ENCODE measurements at regions not wholly inside any gene's neighbourhood (a gene's known extent, or its start where the extent isn't known, plus 50 kb on each side); places are given as distances from the start of the nearest gene placed in this dataset.

DNA sequence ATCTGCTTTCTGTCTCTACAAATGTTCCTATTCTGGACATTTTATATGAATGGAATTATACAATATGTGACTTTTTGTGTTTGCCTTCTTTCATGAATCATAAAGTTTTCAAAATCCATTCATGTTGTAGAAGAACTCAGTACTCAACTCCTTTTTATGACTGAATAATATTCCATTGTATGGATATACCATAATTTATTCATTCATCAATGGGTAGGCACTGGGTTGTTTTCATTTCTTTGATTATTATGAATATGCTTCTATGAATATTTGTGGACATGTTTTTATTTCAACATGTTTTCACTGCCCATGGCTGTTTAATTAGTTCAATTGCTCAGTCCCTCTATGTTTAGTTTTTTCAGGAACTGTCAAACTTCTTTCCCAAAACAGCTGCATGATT, 76.5 kb upstream of the GTSF1L start:
- DNase-seq (ENCODE audit: low read depth), result no peak

DNA sequence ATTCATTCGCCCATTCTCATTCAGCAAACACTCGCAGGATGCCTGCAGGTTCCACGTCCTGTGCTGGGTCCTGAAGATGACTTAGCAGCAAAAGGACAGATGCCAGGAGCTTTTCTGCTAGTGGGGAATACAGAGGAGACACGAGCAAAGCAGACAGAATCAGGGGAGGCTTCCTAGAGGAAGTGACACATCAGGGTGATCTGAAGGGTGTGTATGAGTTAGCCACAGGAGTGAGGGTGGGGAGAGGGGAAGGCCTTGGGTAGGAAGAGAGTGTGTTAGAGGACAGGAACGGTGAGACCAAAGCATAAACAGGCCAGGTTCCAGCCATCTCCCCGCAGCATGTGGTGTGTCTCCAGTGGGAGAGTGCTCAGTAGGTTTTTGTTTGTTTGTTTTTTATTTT, 73.4 kb upstream of the GTSF1L start:
- DNase-seq (ENCODE audit: low read depth), result no peak

DNA sequence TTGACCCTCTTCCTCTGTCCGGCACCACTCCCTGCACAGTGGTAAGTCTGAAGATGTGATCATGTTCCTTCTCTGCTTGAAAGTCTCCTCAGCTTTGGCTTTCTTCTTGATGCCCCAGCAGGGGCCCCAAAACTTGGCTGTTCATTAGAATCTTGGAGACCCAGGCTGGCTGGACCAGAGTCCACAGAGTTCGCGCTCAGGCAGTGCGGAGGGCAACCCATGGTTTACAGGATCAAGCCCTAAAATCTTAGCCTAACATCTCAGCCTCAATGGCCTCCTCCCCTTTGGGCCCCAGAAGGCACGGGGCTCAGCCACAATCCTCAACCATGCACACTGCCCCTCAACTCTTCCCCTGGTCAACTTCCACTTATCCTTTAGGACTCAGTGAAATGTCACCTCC, 72.9 kb upstream of the GTSF1L start:
- no peak for DNase-seq (ENCODE audit: low read depth)

DNA sequence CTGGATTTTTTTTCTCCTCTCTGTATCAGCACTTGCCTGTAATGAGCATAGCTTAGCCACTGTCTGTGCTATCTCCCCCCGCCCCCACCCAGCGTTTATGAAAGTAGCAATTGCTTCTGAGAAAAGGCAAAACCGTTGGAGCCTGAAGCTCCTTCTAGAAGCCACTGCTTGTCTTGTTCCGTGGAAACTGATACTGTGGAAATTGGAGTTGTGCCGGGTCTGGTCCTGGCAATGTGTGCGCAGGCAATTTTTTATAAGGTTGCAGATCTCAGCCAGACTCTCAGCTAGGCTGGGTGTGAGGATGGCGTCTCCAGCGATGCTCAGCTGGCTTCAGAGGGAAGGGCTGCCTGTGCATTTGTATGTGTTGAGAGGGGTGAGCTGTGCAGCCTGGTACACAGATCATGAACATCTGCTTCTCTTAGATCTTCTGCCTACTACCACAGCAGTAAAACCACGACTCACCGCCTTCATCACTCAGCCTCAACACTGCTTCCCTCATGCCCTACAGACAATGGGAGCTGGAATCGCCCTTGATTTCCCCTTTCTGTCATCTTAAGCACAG, 72.4 kb upstream of the GTSF1L start:
- no peak for DNase-seq (ENCODE audit: low read depth)

DNA sequence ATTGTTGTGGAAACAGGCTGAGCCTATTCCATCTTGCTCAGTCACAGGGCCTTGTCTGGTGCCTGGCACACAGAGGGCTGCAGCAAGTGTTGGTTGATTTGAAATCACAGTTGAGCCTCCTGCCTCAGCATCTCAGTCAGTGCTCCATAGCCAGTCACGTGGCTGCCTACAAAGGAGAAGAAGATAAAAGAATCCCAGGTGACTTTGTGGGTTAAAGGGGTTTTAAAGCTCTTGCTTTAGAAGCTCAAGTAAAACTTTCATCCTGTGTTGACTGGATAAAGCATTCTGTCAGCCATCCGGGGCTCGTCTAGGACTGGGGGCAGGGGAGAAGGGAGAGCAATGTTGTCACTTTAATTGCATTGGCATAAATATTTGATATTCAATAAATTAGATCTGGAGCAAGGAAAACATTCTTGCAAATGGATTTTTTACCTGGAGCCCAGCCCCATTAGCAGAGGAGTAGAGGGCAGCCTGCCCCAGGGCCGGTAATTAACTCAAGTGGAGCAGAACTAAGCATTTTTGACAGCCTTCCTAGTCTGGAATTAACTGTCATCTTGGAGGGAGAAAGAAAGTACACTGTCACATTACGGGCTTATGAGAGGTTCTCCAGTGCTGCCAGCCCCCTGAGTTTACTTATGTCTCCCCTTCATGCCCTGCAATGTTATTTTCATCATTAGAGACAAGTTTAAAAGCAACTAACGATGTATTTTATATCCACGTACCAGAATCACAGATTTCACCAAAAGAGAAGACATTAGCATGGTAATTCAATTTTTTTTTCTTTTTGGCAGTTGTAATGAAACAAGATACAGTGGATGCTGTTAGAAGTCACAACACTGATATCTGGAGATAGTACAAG, 71.7 kb upstream of the GTSF1L start:
- no peak for DNase-seq (ENCODE audit: low read depth)

DNA sequence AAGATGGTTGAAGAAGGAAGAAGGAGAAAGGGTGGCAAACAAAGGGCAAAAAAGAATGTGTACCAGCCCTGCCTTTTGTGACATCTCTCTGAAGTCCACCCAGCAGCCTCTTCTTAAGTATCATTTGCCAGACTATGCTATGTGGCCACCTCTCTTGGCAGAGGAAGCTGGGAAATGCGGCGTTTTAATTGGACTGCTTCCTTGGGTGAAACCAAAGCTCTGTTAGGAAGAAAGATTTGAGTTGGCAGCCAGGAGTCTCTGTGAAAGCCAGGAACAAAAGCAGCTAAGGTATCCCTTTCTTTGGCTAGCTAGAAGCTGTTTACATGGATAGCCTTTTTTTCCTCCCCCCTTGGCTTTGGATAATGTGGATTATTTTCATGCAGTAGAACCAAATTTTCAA, 67.5 kb upstream of the GTSF1L start:
- DNase-seq (ENCODE audit: low read depth), result no peak

DNA sequence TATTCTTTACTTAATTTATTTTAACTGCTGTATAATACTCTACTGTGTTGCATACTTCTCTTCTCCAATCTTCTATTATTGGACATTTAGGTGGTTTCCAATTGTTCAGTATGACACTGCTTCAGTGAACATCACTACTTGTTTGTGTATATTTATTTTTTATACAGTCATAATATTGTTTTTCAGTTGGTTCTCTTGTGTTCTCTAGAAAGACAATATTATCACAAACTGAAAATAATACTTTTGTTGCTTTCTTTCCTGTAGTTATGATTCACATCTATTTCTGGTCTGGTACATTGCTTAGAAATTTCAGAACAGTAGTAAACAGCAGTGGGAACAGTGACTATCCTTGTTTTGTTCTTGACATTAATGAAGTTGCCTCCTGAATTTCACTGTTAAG, 62.8 kb upstream of the GTSF1L start:
- no peak for DNase-seq (ENCODE audit: low read depth)

DNA sequence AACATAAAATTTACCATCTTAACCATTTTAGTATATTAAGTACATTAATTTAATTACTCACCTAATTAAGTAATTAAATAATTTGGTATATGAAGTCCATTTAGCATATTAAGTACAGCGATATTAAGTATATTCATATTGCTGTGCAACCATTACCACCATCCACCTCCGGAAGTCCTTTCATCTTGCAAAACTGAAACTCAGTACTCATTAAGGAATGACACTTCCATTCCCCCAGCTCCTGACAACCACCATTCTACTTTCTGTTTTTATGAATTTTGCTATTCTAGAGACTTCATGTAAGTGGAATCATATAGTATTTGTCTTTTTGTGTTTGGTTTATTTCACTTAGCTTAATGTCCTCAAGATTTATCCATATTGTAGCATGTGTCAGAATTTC, 61.1 kb upstream of the GTSF1L start:
- DNase-seq (ENCODE audit: low read depth), result no peak

DNA sequence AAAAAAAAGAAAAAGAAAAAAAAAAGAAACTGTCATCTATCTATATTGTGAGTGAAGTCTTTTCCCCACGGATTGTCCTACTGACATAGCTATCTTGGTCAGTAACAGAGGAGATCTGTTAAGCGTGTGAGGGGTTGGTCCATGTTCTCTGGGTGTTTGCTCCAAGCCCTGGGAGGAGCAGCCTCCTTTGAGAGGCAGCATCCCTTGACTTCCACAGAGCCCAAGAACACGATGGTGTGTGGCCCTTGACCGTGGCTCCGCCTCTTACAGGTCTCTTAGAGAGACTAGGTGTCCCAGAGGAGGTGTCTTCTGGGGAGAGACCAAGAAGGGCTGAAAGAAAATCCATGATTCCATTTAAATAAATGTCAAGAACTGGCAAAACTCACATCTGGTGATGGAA, 60.1 kb upstream of the GTSF1L start:
- DNase-seq (ENCODE audit: low read depth), result no peak

DNA sequence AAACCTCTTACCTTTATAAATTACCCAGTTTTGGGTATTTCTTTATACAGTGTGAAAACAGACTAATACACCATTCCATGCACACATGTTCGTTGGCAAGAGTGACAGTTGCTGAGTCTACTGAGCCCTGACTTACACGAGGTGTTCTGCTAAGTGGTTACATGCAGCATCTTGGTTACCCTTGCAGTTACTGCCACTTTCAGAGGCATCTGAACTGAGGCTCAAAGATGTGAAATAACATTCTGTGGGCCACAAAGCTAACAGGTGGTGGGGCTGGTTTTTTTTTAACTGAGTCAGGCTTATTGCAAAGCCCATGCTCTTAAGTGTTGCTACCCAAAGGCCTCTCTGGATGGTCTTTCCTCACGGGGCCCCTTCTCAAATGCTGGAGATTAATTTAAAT, 54.4 kb upstream of the GTSF1L start:
- no peak for DNase-seq (ENCODE audit: low read depth)

DNA sequence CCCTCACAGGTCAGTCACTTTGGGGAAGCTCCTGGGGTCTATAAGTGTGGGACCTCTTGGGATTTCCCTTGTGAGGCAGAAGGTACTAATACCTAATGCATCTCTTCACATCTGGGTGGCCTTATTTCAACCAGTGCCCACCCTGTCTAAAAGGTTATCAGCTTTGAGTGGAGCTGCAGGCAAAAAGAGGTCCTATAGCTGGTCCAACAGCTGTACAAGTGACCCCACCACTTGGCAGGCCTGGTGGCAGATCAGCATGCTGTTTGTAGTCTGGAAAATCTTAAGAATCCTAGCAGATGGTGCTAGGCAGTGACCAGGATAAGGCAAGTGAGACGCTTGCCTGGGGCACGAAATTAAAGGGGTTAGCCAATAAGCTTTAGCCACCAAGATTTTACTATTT, 51.6 kb upstream of the GTSF1L start:
- no peak for DNase-seq (ENCODE audit: low read depth)

DNA sequence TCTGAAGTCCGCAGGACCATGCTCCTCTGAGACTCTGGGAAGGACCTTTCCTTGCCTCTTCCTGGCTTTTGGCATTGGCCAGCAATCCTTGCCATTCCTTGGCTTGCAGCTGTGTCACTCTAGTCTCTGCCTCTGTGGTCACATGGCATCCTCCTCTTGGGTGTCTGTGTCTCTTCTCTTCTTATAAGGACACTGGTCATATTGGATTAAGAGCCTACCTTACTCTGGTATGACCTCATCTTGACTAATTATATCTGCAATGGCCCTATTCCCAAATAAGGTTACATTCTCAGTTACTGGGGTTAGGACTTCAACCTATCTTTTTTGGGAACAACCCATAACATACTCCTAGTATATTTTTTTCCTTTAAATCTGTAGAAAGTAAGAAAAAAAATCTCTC, 49.9 kb upstream of the GTSF1L start:
- DNase-seq (ENCODE audit: low read depth), result no peak

Measured in activated gamma-delta T cell treated with anti-CD3 and anti-CD28 coated beads, Interleukin-2, amount 50 U/mL, for 16 hours (primary cell).